ENCODE measurements at regions not wholly inside any gene's neighbourhood (a gene's known extent, or its start where the extent isn't known, plus 50 kb on each side); places are given as distances from the start of the nearest gene placed in this dataset.

GRCh38 chr14:44873536-44873935 is 88.2 kb downstream of the KLHL28 start:
- H3K4me3 ChIP-seq (IDR thresholded peaks at IDR 0.05; ENCODE audit: insufficient read depth, low read depth, low read length): no peak overlapping the region
- H2AFZ ChIP-seq (ENCODE audit: low read depth): no peak overlapping the region
- H3K27me3 ChIP-seq (ENCODE audit: insufficient read depth, low read depth): no peaks in the 10 kb centered on the region
- no peaks in the 10 kb centered on the region for H3K36me3 ChIP-seq (ENCODE audit: insufficient read depth)
- H3K4me2 ChIP-seq: no peak overlapping the region
- no peaks in the 10 kb centered on the region for H3K79me2 ChIP-seq (ENCODE audit: insufficient read depth, low read depth)
- no peak overlapping the region for H3K9ac ChIP-seq
- no peaks in the 10 kb centered on the region for H3K4me1 ChIP-seq (ENCODE audit: low read depth, poor library complexity, severe bottlenecking)
- no peak for TF ChIP-seq CTCF (conservative IDR thresholded peaks at IDR 0.05; ENCODE audit: low read depth, low read length)
- H4K20me1 ChIP-seq (ENCODE audit: insufficient read depth): no peaks in the 10 kb centered on the region
- no peak overlapping the region for H3K27ac ChIP-seq

- no peak overlapping the region for H3K4me2 ChIP-seq
- no peak overlapping the region for H3K4me3 ChIP-seq (IDR thresholded peaks at IDR 0.05; ENCODE audit: insufficient read depth, low read depth, low read length)
- no peak for TF ChIP-seq CTCF (conservative IDR thresholded peaks at IDR 0.05; ENCODE audit: low read depth, low read length)
- no peaks in the 10 kb centered on the region for H4K20me1 ChIP-seq (ENCODE audit: insufficient read depth)
- H3K79me2 ChIP-seq (ENCODE audit: insufficient read depth, low read depth): no peaks in the 10 kb centered on the region
- H3K9ac ChIP-seq: no peak overlapping the region
- no peaks in the 10 kb centered on the region for H3K4me1 ChIP-seq (ENCODE audit: low read depth, poor library complexity, severe bottlenecking)
- H2AFZ ChIP-seq (ENCODE audit: low read depth): no peak overlapping the region
- no peaks in the 10 kb centered on the region for H3K36me3 ChIP-seq (ENCODE audit: insufficient read depth)
- no peak overlapping the region for H3K27ac ChIP-seq
- H3K27me3 ChIP-seq (ENCODE audit: insufficient read depth, low read depth): no peaks in the 10 kb centered on the region
Measured at GRCh38 chr14:44866770-44867169, 95.0 kb downstream of the KLHL28 start.

GRCh38 chr14:44866322-44866721 is 95.4 kb downstream of the KLHL28 start:
- Histone ChIP-seq H2AFZ (ENCODE audit: low read depth) (no peak overlapping the region), H3K4me2 (no peak overlapping the region), H3K27me3 (ENCODE audit: insufficient read depth, low read depth) (no peaks in the 10 kb centered on the region), H3K36me3 (ENCODE audit: insufficient read depth) (no peaks in the 10 kb centered on the region), H3K4me3 (IDR thresholded peaks at IDR 0.05; ENCODE audit: insufficient read depth, low read depth, low read length) (no peak overlapping the region), H3K27ac (no peak overlapping the region), H3K79me2 (ENCODE audit: insufficient read depth, low read depth) (no peaks in the 10 kb centered on the region), H3K4me1 (ENCODE audit: low read depth, poor library complexity, severe bottlenecking) (no peaks in the 10 kb centered on the region), H3K9ac (no peak overlapping the region), H4K20me1 (ENCODE audit: insufficient read depth) (no peaks in the 10 kb centered on the region)
- no peak for TF ChIP-seq CTCF (conservative IDR thresholded peaks at IDR 0.05; ENCODE audit: low read depth, low read length)

GRCh38 chr14:44863271-44863670 is 98.5 kb downstream of the KLHL28 start:
- no peak overlapping the region for H3K27ac ChIP-seq
- no peaks in the 10 kb centered on the region for H3K4me1 ChIP-seq (ENCODE audit: low read depth, poor library complexity, severe bottlenecking)
- H3K79me2 ChIP-seq (ENCODE audit: insufficient read depth, low read depth): no peaks in the 10 kb centered on the region
- H4K20me1 ChIP-seq (ENCODE audit: insufficient read depth): no peaks in the 10 kb centered on the region
- H3K9ac ChIP-seq: no peak overlapping the region
- H3K4me2 ChIP-seq: no peak overlapping the region
- no peaks in the 10 kb centered on the region for H3K36me3 ChIP-seq (ENCODE audit: insufficient read depth)
- no peaks in the 10 kb centered on the region for H3K27me3 ChIP-seq (ENCODE audit: insufficient read depth, low read depth)
- TF ChIP-seq CTCF (conservative IDR thresholded peaks at IDR 0.05; ENCODE audit: low read depth, low read length): no peak
- H2AFZ ChIP-seq (ENCODE audit: low read depth): no peak overlapping the region
- no peak overlapping the region for H3K4me3 ChIP-seq (IDR thresholded peaks at IDR 0.05; ENCODE audit: insufficient read depth, low read depth, low read length)

GRCh38 chr14:44854114-44854513 is 107.6 kb downstream of the KLHL28 start:
- no peaks in the 10 kb centered on the region for H3K4me1 ChIP-seq (ENCODE audit: low read depth, poor library complexity, severe bottlenecking)
- H3K4me2 ChIP-seq: no peak overlapping the region
- H2AFZ ChIP-seq (ENCODE audit: low read depth): no peak overlapping the region
- H4K20me1 ChIP-seq (ENCODE audit: insufficient read depth): no peaks in the 10 kb centered on the region
- no peaks in the 10 kb centered on the region for H3K79me2 ChIP-seq (ENCODE audit: insufficient read depth, low read depth)
- no peak overlapping the region for H3K9ac ChIP-seq
- H3K27me3 ChIP-seq (ENCODE audit: insufficient read depth, low read depth): no peaks in the 10 kb centered on the region
- no peak for TF ChIP-seq CTCF (conservative IDR thresholded peaks at IDR 0.05; ENCODE audit: low read depth, low read length)
- H3K36me3 ChIP-seq (ENCODE audit: insufficient read depth): no peaks in the 10 kb centered on the region
- no peak overlapping the region for H3K4me3 ChIP-seq (IDR thresholded peaks at IDR 0.05; ENCODE audit: insufficient read depth, low read depth, low read length)
- no peak overlapping the region for H3K27ac ChIP-seq
